ENCODE measurements at regions not wholly inside any gene's neighbourhood (a gene's known extent, or its start where the extent isn't known, plus 50 kb on each side); places are given as distances from the start of the nearest gene placed in this dataset.

DNA sequence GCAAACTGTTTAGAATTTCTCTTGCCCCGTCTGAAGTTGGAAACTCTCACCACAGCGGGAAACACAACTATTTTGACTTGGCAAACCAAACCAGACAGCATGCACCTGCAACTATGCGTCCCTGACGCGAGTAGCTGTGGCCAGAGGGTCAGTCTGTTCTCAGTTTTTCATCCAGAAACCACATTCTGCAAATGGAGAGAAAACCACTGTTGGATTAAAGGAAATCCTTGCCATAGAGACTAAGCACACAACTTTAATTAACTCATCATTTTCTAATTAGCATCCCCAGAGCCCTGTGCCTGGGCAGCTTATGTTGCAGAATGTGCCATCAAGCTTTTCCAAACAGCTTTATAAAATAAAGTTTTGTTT is 415.7 kb upstream of the TCF4 start:
- DNase-seq, result no peak
- WGBS, 2 donors, result 73 to 84% methylated on average over 5 of the region's 5 CpGs
- H3K27me3 ChIP-seq, result no peaks in the 10 kb centered on the region

GRCh38 chr18:56003009-56003719 is 415.2 kb upstream of the TCF4 start:
- no peaks in the 10 kb centered on the region for H3K9me3 ChIP-seq
- no peaks in the 10 kb centered on the region for H3K36me3 ChIP-seq
- peaks cover 0 to 4% (median under 1%) of the 10 kb centered on the region in 4 donors for H3K4me1 ChIP-seq
- intact Hi-C loops (cut with DNase I), result no loop called here
- no peak for TF ChIP-seq POLR2A (IDR thresholded peaks at IDR 0.05)
- TF ChIP-seq, protein P1, sequence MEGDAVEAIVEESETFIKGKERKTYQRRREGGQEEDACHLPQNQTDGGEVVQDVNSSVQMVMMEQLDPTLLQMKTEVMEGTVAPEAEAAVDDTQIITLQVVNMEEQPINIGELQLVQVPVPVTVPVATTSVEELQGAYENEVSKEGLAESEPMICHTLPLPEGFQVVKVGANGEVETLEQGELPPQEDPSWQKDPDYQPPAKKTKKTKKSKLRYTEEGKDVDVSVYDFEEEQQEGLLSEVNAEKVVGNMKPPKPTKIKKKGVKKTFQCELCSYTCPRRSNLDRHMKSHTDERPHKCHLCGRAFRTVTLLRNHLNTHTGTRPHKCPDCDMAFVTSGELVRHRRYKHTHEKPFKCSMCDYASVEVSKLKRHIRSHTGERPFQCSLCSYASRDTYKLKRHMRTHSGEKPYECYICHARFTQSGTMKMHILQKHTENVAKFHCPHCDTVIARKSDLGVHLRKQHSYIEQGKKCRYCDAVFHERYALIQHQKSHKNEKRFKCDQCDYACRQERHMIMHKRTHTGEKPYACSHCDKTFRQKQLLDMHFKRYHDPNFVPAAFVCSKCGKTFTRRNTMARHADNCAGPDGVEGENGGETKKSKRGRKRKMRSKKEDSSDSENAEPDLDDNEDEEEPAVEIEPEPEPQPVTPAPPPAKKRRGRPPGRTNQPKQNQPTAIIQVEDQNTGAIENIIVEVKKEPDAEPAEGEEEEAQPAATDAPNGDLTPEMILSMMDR (IDR thresholded peaks at IDR 0.05), result no peak
- no peak for TF ChIP-seq EP300 (IDR thresholded peaks at IDR 0.05)
- TF ChIP-seq POLR2AphosphoS5 (IDR thresholded peaks at IDR 0.05), result no peak
- H3K4me3 ChIP-seq, result no peak overlapping the region
- H3K27ac ChIP-seq, result no peak overlapping the region
- no peaks in the 10 kb centered on the region for H3K27me3 ChIP-seq
- DNase-seq, result no peak
- 46 to 77% methylated on average over 1 of the region's 1 CpG for WGBS, 2 donors

More for the DNA sequence above, 415.7 kb upstream of the TCF4 start:
- Histone ChIP-seq H3K36me3 (no peaks in the 10 kb centered on the region), H3K27ac (no peak overlapping the region), H3K9me3 (no peaks in the 10 kb centered on the region), H3K4me1 (no peaks in the 10 kb centered on the region), H3K4me3 (no peak overlapping the region)
- TF ChIP-seq, protein P1 (IDR thresholded peaks at IDR 0.05), result no peak
- TF ChIP-seq EP300 (IDR thresholded peaks at IDR 0.05) (no peak), POLR2A (IDR thresholded peaks at IDR 0.05) (no peak), POLR2AphosphoS5 (IDR thresholded peaks at IDR 0.05) (no peak)
- intact Hi-C loops (cut with DNase I), result no loop called here

GRCh38 chr18:56001576-56001975 is 413.6 kb upstream of the TCF4 start:
- 84 to 85% methylated on average over 4 of the region's 4 CpGs for whole genome bisulfite sequencing, 2 donors

GRCh38 chr18:56000041-56000440 is 412.0 kb upstream of the TCF4 start:
- intact Hi-C loops (cut with DNase I), result no loop called here
- Histone ChIP-seq H3K9me3 (no peaks in the 10 kb centered on the region), H3K36me3 (no peaks in the 10 kb centered on the region), H3K27me3 (no peaks in the 10 kb centered on the region), H3K4me1 (peaks cover 0 to 16% (median 5%) of the 10 kb centered on the region in 4 donors), H3K4me3 (no peak overlapping the region), H3K27ac (peak overlapping the region in 1 of 4 donors; percentile 3)
- DNase-seq, result no peak
- TF ChIP-seq, protein P1 (IDR thresholded peaks at IDR 0.05), result no peak
- TF ChIP-seq EP300 (IDR thresholded peaks at IDR 0.05), result no peak
- no peak for TF ChIP-seq POLR2AphosphoS5 (IDR thresholded peaks at IDR 0.05)
- TF ChIP-seq POLR2A (IDR thresholded peaks at IDR 0.05), result no peak
- WGBS, 2 donors, result 85 to 86% methylated on average over 6 of the region's 6 CpGs

More at GRCh38 chr18:56001576-56001975, 413.6 kb upstream of the TCF4 start:
- Histone ChIP-seq H3K4me3 (no peak overlapping the region), H3K27ac (no peak overlapping the region), H3K27me3 (no peaks in the 10 kb centered on the region), H3K36me3 (no peaks in the 10 kb centered on the region), H3K4me1 (peaks cover 0 to 16% (median 5%) of the 10 kb centered on the region in 4 donors), H3K9me3 (no peaks in the 10 kb centered on the region)
- no peak for DNase-seq
- TF ChIP-seq, protein P1 (IDR thresholded peaks at IDR 0.05), result no peak
- no peak for TF ChIP-seq POLR2AphosphoS5 (IDR thresholded peaks at IDR 0.05)
- no peak for TF ChIP-seq EP300 (IDR thresholded peaks at IDR 0.05)
- no peak for TF ChIP-seq POLR2A (IDR thresholded peaks at IDR 0.05)
- intact Hi-C loops (cut with DNase I), result no loop called here

Measured in sigmoid colon (tissue), 6 donors.